ENCODE measurements at regions not wholly inside any gene's neighbourhood (a gene's known extent, or its start where the extent isn't known, plus 50 kb on each side); places are given as distances from the start of the nearest gene placed in this dataset. TPM values are rescaled to one million over a fixed set of nuclear protein-coding genes. Genes with fewer than 3 reads are reported as not detected.
"Not testable (repeated sequence)": the region's sequence is repeated elsewhere in the genome, so short reads cannot be mapped to it uniquely, and the experiment has no call there.

GRCh38 chr16:32120779-32121178 lies 132.3 kb upstream of the TP53TG3D start:
- H3K9ac ChIP-seq (ENCODE audit: insufficient read depth in 1 of 2, low read length in 2 of 2); H3K4me3 ChIP-seq; H3K36me3 ChIP-seq (ENCODE audit: control insufficient read depth in 4 of 4, insufficient read depth in 4 of 4, low read length in 4 of 4); H3K27ac ChIP-seq (ENCODE audit: low read depth in 1 of 2, low read length in 1 of 2); H3K9me3 ChIP-seq (ENCODE audit: control insufficient read depth in 4 of 4, insufficient read depth in 3 of 4, low read length in 3 of 4); ATAC-seq (ENCODE audit: insufficient read depth, low FRiP score); DNase-seq; H3K27me3 ChIP-seq (ENCODE audit: control insufficient read depth in 3 of 3, insufficient read depth in 3 of 3, low read length in 2 of 3); H3K4me1 ChIP-seq (ENCODE audit: control insufficient read depth in 5 of 5, insufficient read depth in 5 of 5, low read length in 5 of 5): not testable (repeated sequence)
- 77% methylated on average over 3 of the region's 3 CpGs for WGBS, 2 donors

DNA sequence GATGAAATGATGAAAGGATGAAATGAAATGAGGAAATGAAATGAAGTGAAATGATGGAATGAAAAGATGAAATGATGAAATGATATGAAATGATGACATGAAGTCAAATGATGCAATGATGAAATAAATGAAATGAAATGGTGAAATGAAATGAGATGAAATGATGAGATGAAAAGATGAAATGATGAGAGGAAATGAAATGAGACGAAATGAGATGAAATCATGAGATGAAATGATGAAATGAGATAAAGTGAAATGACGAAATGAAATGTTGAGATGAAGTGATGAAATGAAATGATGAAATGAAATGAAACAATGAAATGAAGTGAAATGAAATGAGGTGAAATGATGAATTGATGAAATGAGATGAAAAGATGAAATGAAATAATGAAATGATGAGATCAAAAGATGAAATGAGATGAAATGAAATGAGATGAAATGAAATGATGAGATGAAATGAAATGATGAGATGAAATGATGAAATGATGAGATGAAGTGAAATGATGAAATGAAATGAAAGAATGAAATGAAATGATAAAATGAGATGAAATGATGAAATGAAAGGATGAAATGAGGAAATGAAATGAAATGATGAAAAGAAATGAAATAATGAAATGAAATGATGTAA lies 131.7 kb upstream of the TP53TG3D start:
- ATAC-seq (ENCODE audit: insufficient read depth, low FRiP score); H3K27me3 ChIP-seq (ENCODE audit: control insufficient read depth in 3 of 3, insufficient read depth in 3 of 3, low read length in 2 of 3): not testable (repeated sequence)
- 72 to 80% methylated on average over 2 of the region's 2 CpGs for WGBS, 2 donors

GRCh38 chr16:32152434-32152833 lies 100.7 kb upstream of the TP53TG3D start:
- not testable (repeated sequence) for H3K4me3 ChIP-seq; ATAC-seq (ENCODE audit: insufficient read depth, low FRiP score); H3K27me3 ChIP-seq (ENCODE audit: control insufficient read depth in 3 of 3, insufficient read depth in 3 of 3, low read length in 2 of 3); H3K4me1 ChIP-seq (ENCODE audit: control insufficient read depth in 5 of 5, insufficient read depth in 5 of 5, low read length in 5 of 5); H3K27ac ChIP-seq (ENCODE audit: low read depth in 1 of 2, low read length in 1 of 2); H3K36me3 ChIP-seq (ENCODE audit: control insufficient read depth in 4 of 4, insufficient read depth in 4 of 4, low read length in 4 of 4); H3K9me3 ChIP-seq (ENCODE audit: control insufficient read depth in 4 of 4, insufficient read depth in 3 of 4, low read length in 3 of 4); DNase-seq; H3K9ac ChIP-seq (ENCODE audit: insufficient read depth in 1 of 2, low read length in 2 of 2)
- WGBS, 2 donors, result 82 to 99% methylated on average over 3 to 4 of the region's 8 CpGs

More for the DNA sequence above, 131.7 kb upstream of the TP53TG3D start:
- not testable (repeated sequence) for H3K36me3 ChIP-seq (ENCODE audit: control insufficient read depth in 4 of 4, insufficient read depth in 4 of 4, low read length in 4 of 4); H3K4me1 ChIP-seq (ENCODE audit: control insufficient read depth in 5 of 5, insufficient read depth in 5 of 5, low read length in 5 of 5); H3K4me3 ChIP-seq; H3K9me3 ChIP-seq (ENCODE audit: control insufficient read depth in 4 of 4, insufficient read depth in 3 of 4, low read length in 3 of 4); H3K27ac ChIP-seq (ENCODE audit: low read depth in 1 of 2, low read length in 1 of 2); H3K9ac ChIP-seq (ENCODE audit: insufficient read depth in 1 of 2, low read length in 2 of 2); DNase-seq

DNA sequence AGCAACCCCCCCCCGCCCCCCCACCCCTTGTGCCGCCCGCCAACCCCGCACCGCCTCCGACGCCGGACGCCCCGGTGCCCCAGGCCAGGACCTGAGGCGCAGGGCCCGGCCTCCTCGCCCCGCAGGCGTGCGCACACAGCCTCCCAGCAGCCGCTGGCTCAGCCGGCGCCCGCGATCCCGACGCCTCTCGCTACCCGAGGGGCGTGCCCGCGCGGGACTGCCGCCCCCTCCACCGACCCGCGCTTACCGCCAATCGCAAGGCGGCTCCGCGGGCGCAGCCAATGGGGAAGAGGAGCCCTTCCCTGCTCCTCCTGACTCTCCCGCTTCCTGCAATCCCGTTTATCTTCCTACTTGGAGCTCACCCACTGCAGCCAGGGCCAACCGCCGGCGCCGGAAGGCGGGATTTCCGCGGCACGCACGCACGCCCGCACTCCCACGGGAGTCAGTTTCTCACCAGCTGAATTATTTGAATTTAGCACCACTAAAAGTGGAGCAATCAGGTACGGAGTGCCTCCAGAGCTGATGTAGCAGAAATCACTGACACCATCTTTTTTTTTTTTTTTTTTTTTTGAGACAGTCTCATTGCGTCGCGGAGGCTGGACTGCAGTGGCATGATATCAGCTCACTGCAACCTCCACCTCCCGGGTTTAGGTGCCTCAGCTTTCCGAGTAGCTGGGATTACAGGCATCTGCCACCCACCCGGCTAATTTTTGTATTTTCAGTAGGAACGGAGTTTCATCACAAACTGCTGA lies 65.0 kb upstream of the TP53TG3D start:
- not testable (repeated sequence) for H3K4me3 ChIP-seq; H3K27ac ChIP-seq (ENCODE audit: low read depth in 1 of 2, low read length in 1 of 2); H3K9ac ChIP-seq (ENCODE audit: insufficient read depth in 1 of 2, low read length in 2 of 2); H3K27me3 ChIP-seq (ENCODE audit: control insufficient read depth in 3 of 3, insufficient read depth in 3 of 3, low read length in 2 of 3); H3K36me3 ChIP-seq (ENCODE audit: control insufficient read depth in 4 of 4, insufficient read depth in 4 of 4, low read length in 4 of 4); ATAC-seq (ENCODE audit: insufficient read depth, low FRiP score); H3K4me1 ChIP-seq (ENCODE audit: control insufficient read depth in 5 of 5, insufficient read depth in 5 of 5, low read length in 5 of 5); H3K9me3 ChIP-seq (ENCODE audit: control insufficient read depth in 4 of 4, insufficient read depth in 3 of 4, low read length in 3 of 4); DNase-seq
- WGBS, 2 donors, result 17 to 22% methylated on average over 1 to 8 of the region's 61 CpGs

- not testable (repeated sequence) for H3K4me3 ChIP-seq; ATAC-seq (ENCODE audit: insufficient read depth, low FRiP score); DNase-seq; H3K4me1 ChIP-seq (ENCODE audit: control insufficient read depth in 5 of 5, insufficient read depth in 5 of 5, low read length in 5 of 5); H3K27ac ChIP-seq (ENCODE audit: low read depth in 1 of 2, low read length in 1 of 2); H3K36me3 ChIP-seq (ENCODE audit: control insufficient read depth in 4 of 4, insufficient read depth in 4 of 4, low read length in 4 of 4); H3K9me3 ChIP-seq (ENCODE audit: control insufficient read depth in 4 of 4, insufficient read depth in 3 of 4, low read length in 3 of 4); H3K9ac ChIP-seq (ENCODE audit: insufficient read depth in 1 of 2, low read length in 2 of 2); H3K27me3 ChIP-seq (ENCODE audit: control insufficient read depth in 3 of 3, insufficient read depth in 3 of 3, low read length in 2 of 3)
- 36 to 37% methylated on average over 8 to 28 of the region's 36 CpGs for WGBS, 2 donors
These were observed 50.5 kb upstream of the TP53TG3D start for GRCh38 chr16:32202585-32202984.

Small RNA genes lying in the stretch of these regions (small RNA-seq; reads per million reads assigned to genes)
- gene AC133485.4 (ENCODE audit: low replicate concordance), result not detected
- not detected for gene AC142381.2 (ENCODE audit: low replicate concordance)
- gene IGHV1OR16-3 (ENCODE audit: low replicate concordance), result not detected
- gene IGHV3OR16-9 (ENCODE audit: low replicate concordance), result not detected

Measured in lung (tissue), 10 donors.